Cardiac muscle cell (in vitro differentiated cells and primary cell): ENCODE measurements at regions not wholly inside any gene's neighbourhood (a gene's known extent, or its start where the extent isn't known, plus 50 kb on each side); places are given as distances from the start of the nearest gene placed in this dataset.

Experiments used
- DNase-seq, 2 donors: peaks; one replicate each; pipeline versions ENCODE4 v3.0.0 to v3.0.0-alpha.2; 2010 to 2017; ENCODE audit warnings: low read depth in 1 of 2, low spot score in 1 of 2
- H3K27ac ChIP-seq: fragments of 200-600 bp; sonication (generic); 2 replicates; pipeline ENCODE4 v1.5.1; 2016
- H3K27me3 ChIP-seq: fragments of 200-600 bp; sonication (generic); 2 replicates; pipeline ENCODE4 v1.6.0; 2016; ENCODE audit warnings: control low read depth
- H3K36me3 ChIP-seq: fragments of 200-600 bp; sonication (generic); 2 replicates; pipeline ENCODE4 v1.5.1; 2016; ENCODE audit warnings: control low read depth
- H3K4me1 ChIP-seq: fragments of 200-600 bp; sonication (generic); 2 replicates; pipeline ENCODE4 v1.8.1; 2017; ENCODE audit warnings: low read depth, mild to moderate bottlenecking, mixed run types
- H3K4me3 ChIP-seq: fragments of 200-600 bp; sonication (generic); 2 replicates; pipeline ENCODE4 v1.5.1; 2016; ENCODE audit warnings: mild to moderate bottlenecking
- H3K9me3 ChIP-seq: fragments of 200-600 bp; sonication (generic); 2 replicates; pipeline ENCODE4 v1.5.1; 2017; ENCODE audit warnings: low read depth, mild to moderate bottlenecking, control low read depth
- TF ChIP-seq, protein P1 (sequence below): IDR thresholded peaks from 2 replicates; pipeline ENCODE4 v1.5.1; 2012; ENCODE audit warnings: low read depth, mild to moderate bottlenecking, low read length

DNA sequence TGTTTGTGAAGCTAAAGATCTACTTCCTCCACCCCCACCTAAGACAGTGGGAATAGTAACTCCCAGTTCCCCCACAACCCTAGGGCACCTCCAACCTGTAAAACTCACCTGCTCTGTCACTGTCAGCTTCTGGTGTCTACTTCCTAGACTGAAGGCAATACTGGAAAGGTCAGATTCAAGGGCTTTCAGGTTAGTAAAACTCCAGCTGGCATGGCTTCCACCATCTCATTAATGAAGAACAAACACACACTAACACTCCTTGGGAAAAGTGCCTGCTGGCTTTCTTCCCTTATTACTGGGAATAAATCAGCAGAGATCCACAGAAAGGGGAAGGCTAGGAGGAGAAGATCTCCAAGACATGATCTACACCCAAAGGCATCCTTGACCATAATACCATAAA, 109.9 kb downstream of the TMEM174 start:
- no peak overlapping the region for H3K4me3 ChIP-seq
- TF ChIP-seq, protein P1, sequence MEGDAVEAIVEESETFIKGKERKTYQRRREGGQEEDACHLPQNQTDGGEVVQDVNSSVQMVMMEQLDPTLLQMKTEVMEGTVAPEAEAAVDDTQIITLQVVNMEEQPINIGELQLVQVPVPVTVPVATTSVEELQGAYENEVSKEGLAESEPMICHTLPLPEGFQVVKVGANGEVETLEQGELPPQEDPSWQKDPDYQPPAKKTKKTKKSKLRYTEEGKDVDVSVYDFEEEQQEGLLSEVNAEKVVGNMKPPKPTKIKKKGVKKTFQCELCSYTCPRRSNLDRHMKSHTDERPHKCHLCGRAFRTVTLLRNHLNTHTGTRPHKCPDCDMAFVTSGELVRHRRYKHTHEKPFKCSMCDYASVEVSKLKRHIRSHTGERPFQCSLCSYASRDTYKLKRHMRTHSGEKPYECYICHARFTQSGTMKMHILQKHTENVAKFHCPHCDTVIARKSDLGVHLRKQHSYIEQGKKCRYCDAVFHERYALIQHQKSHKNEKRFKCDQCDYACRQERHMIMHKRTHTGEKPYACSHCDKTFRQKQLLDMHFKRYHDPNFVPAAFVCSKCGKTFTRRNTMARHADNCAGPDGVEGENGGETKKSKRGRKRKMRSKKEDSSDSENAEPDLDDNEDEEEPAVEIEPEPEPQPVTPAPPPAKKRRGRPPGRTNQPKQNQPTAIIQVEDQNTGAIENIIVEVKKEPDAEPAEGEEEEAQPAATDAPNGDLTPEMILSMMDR = no peak
- no peak overlapping the region for H3K27ac ChIP-seq
- DNase-seq = no peak
- H3K27me3 ChIP-seq = no peaks in the 10 kb centered on the region
- no peaks in the 10 kb centered on the region for H3K36me3 ChIP-seq
- no peaks in the 10 kb centered on the region for H3K9me3 ChIP-seq
- H3K4me1 ChIP-seq = no peaks in the 10 kb centered on the region

DNA sequence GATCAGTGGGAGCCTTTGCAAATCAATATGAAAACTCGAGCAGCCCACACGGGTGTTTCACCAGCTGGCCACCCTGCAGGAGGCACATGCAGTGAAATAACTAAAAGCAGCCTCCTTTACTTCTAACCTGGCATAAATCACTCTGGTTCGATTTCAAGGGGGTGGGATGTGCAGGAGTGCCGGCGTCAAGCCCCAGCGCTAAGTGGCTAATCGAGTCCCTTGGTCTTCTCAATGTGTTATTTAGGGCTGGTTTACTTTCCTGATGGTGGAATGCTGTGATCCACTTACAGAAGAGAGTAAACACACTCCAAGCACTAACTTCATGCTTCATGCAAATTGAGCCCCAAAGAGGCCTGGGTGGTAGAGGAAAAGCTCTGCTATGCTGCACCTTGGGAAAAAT, 109.4 kb downstream of the TMEM174 start:
- H3K27ac ChIP-seq = no peak overlapping the region
- H3K27me3 ChIP-seq = no peaks in the 10 kb centered on the region
- TF ChIP-seq, protein P1 = no peak
- no peak overlapping the region for H3K4me3 ChIP-seq
- no peak for DNase-seq
- H3K4me1 ChIP-seq = no peaks in the 10 kb centered on the region
- H3K36me3 ChIP-seq = no peaks in the 10 kb centered on the region
- H3K9me3 ChIP-seq = no peaks in the 10 kb centered on the region

DNA sequence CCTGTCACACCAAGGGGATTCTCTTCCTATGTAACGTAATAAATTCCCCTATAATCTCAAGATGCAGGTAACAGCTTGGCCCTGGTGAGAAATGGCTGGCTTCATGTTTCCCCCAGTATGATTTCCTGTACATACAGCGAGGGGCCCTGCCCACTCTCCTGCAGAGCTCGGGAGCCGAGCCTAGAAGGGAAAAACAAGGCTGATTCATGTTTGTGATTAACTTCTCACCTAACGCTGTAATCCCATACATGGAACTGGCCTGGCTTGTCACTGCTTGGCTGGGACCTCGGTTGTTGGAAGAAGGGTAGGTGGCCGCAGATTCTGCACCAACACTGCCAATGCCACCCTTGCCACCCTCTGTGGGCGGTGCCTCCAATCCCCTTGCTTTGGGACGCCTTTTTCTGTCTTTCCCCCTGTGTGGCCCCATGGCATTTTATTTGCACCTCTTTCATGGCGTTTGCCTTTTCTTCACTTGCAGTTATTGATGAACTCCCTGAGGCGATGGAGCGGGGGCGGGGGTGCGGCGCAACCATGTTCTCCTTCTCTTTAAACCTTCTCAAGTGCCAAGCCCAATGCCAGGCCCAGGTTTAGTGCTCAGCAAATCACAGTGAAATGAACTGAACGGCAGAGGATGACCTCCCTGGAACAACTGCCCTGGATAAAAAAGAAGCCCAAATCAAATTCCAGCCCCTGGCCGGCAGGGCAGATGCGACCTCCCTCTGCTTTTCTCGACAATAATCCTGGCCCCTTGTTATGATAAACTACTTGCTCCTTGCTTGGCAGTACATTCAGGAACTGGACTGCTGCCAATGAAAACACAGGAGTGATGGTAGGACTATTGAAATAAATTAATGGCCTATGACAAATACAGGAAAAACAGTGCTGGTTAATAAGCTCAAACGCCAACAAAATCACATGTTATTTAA, 108.1 kb downstream of the TMEM174 start:
- peak; percentile 23 to 74 for DNase-seq

DNA sequence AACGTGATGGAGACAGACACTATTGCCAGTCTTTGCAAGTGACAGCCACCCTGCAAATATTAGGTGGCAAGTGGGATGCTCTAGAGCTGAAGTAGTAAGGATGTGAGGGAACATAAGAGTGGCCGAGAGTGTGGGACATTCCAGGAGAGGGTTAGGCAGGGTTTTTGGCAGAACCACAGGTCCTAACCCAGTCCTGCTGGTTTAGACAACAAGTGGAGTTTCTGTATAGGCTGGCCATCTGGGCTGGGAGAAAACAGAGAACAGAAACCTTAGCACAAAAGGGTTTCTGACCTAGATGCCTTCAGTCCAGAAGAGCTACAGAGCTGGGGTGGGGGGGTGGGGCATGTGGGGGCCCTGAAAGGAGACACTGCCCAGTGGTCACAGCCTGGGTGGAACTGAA, 107.4 kb downstream of the TMEM174 start:
- no peaks in the 10 kb centered on the region for H3K4me1 ChIP-seq

More for the DNA sequence above, 108.1 kb downstream of the TMEM174 start:
- Histone ChIP-seq H3K27ac (no peak overlapping the region), H3K9me3 (no peaks in the 10 kb centered on the region), H3K4me3 (no peak overlapping the region), H3K4me1 (no peaks in the 10 kb centered on the region), H3K27me3 (no peaks in the 10 kb centered on the region), H3K36me3 (no peaks in the 10 kb centered on the region)
- TF ChIP-seq, protein P1 = no peak

DNA sequence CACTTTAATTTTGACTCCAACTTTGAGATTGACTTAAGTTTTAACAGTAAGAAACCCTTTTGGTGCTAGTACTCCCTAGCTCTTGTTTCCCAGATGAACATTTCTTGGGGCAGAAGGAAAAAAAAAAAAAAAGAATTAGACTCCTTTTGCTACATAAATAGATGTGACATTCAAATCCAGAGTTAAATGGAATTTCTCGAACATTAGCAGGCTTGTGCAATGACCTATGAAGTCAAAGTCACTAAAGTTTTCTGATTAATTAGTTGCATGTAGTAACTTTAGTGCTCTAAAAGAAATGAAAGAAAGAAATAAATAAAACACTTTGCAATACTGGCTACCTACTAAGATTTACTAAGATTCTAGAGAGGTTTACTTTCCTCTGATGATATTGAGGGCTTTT, 106.8 kb downstream of the TMEM174 start:
- no peaks in the 10 kb centered on the region for H3K27me3 ChIP-seq
- H3K9me3 ChIP-seq = no peaks in the 10 kb centered on the region
- no peaks in the 10 kb centered on the region for H3K36me3 ChIP-seq
- TF ChIP-seq, protein P1 = no peak
- H3K27ac ChIP-seq = no peak overlapping the region
- no peak overlapping the region for H3K4me3 ChIP-seq
- no peak for DNase-seq
- no peaks in the 10 kb centered on the region for H3K4me1 ChIP-seq

More for the DNA sequence above, 107.4 kb downstream of the TMEM174 start:
- no peaks in the 10 kb centered on the region for H3K36me3 ChIP-seq
- no peaks in the 10 kb centered on the region for H3K27me3 ChIP-seq
- TF ChIP-seq, protein P1 = no peak
- DNase-seq = no peak
- no peak overlapping the region for H3K4me3 ChIP-seq
- no peaks in the 10 kb centered on the region for H3K9me3 ChIP-seq
- no peak overlapping the region for H3K27ac ChIP-seq
